GM23248 (cell line): ENCODE measurements at regions not wholly inside any gene's neighbourhood (a gene's known extent, or its start where the extent isn't known, plus 50 kb on each side); places are given as distances from the start of the nearest gene placed in this dataset.
"Not testable (repeated sequence)": the region's sequence is repeated elsewhere in the genome, so short reads cannot be mapped to it uniquely, and the experiment has no call there.

ENCODE experiments used
- DNase-seq: peaks from one replicate; pipeline ENCODE4 v3.0.0-alpha.2; 2015
- H2AFZ ChIP-seq: fragments of 200-600 bp; sonication (generic); 2 replicates; pipeline ENCODE4 v1.6.1; 2016; ENCODE audit warnings: antibody characterized with exemption
- H3F3A ChIP-seq: fragments of 200-600 bp; sonication (generic); 2 replicates; pipeline ENCODE4 v1.6.1; 2016; ENCODE audit warnings: mild to moderate bottlenecking, antibody characterized with exemption, mixed run types; ENCODE audit not compliant: insufficient read depth
- H3K27ac ChIP-seq: fragments of 200-600 bp; sonication (generic); 2 replicates; pipeline ENCODE4 v1.5.1; 2016; ENCODE audit warnings: mild to moderate bottlenecking
- H3K27me3 ChIP-seq: fragments of 200-600 bp; sonication (generic); replicated peaks from 2 replicates; pipeline ENCODE4 v1.6.1; 2016; ENCODE audit warnings: mild to moderate bottlenecking; ENCODE audit not compliant: insufficient read depth
- H3K36me3 ChIP-seq: fragments of 200-600 bp; sonication (generic); 2 replicates; pipeline ENCODE4 v1.6.1; 2016; ENCODE audit warnings: low read depth, mild to moderate bottlenecking
- H3K4me1 ChIP-seq: fragments of 200-600 bp; sonication (generic); 2 replicates; pipeline ENCODE4 v1.6.1; 2016; ENCODE audit warnings: mild to moderate bottlenecking; ENCODE audit not compliant: insufficient read depth
- H3K4me2 ChIP-seq: fragments of 200-600 bp; sonication (generic); one replicate; pipeline ENCODE4 v1.6.1; 2016; ENCODE audit warnings: mild to moderate bottlenecking; ENCODE audit not compliant: unreplicated experiment
- H3K4me3 ChIP-seq: fragments of 200-600 bp; sonication (generic); 2 replicates; pipeline ENCODE4 v1.5.1; 2016; ENCODE audit warnings: mild to moderate bottlenecking
- H3K79me2 ChIP-seq: fragments of 200-600 bp; sonication (generic); 2 replicates; pipeline ENCODE4 v1.6.1; 2016; ENCODE audit warnings: mild to moderate bottlenecking; ENCODE audit not compliant: insufficient read depth
- H3K9ac ChIP-seq: fragments of 200-600 bp; sonication (generic); 2 replicates; pipeline ENCODE4 v1.6.1; 2016; ENCODE audit warnings: mild to moderate bottlenecking
- H3K9me2 ChIP-seq: fragments of 200-600 bp; sonication (generic); 2 replicates; pipeline ENCODE4 v1.6.1; 2016; ENCODE audit warnings: mixed run types, mild to moderate bottlenecking, moderate library complexity; ENCODE audit not compliant: insufficient read depth
- H3K9me3 ChIP-seq: fragments of 200-600 bp; sonication (generic); one replicate; pipeline ENCODE4 v1.6.1; 2017; ENCODE audit warnings: low read depth
- H4K20me1 ChIP-seq: fragments of 200-600 bp; sonication (generic); 2 replicates; pipeline ENCODE4 v1.6.0; 2016; ENCODE audit not compliant: insufficient read depth
- EZH2 ChIP-seq: fragments of 200-600 bp; sonication (generic); IDR thresholded peaks from 2 replicates; pipeline ENCODE4 v1.6.1; 2018; ENCODE audit warnings: antibody characterized with exemption, mild to moderate bottlenecking; ENCODE audit not compliant: insufficient read depth, poor library complexity, severe bottlenecking
- EZH2phosphoT487 ChIP-seq: fragments of 200-600 bp; sonication (generic); IDR thresholded peaks from 2 replicates; pipeline ENCODE4 v1.6.1; 2018; ENCODE audit warnings: antibody characterized with exemption, moderate library complexity, mild to moderate bottlenecking, low read depth; ENCODE audit not compliant: insufficient read depth
- WGBS, 2 experiments: methylation state at CpG; one replicate each; pipeline ENCODE4 v1.1.6; 2015 to 2017; ENCODE audit warnings: low lambda C conversion rate in 2 of 2, low coverage in 1 of 2; ENCODE audit errors: missing lambda C conversion rate in 2 of 2; 5-methylcytosine and 5-hydroxymethylcytosine counted together
- in situ Hi-C: fragments of 300-500 bp; cut with MboI; formaldehyde crosslinking; loops from 2 replicates; pipeline ENCODE4 v1.15.0; 2020

GRCh38 chr7:106562711-106563366, 98.1 kb downstream of the CCDC71L start:
- Histone ChIP-seq H3F3A (no peaks in the 10 kb centered on the region; the same call in 1 of the 2 replicates), H3K4me3 (no peak overlapping the region), H3K27me3 (no peaks in the 10 kb centered on the region), H3K4me2 (no peak overlapping the region), H3K4me1 (peaks cover 6% of the 10 kb centered on the region; the same call in 1 of the 2 replicates), H3K9me2 (no peaks in the 10 kb centered on the region), H4K20me1 (no peaks in the 10 kb centered on the region), H3K9ac (no peak overlapping the region), H3K9me3 (no peaks in the 10 kb centered on the region), H3K79me2 (no peaks in the 10 kb centered on the region), H3K27ac (no peak overlapping the region), H3K36me3 (no peaks in the 10 kb centered on the region), H2AFZ (no peak overlapping the region)
- in situ Hi-C loops, result no loop called here
- no peak for DNase-seq
- WGBS, 2 experiments, result 77 to 97% methylated on average over 2 to 3 of the region's 3 CpGs
- TF ChIP-seq EZH2phosphoT487 (no peak), EZH2 (no peak)

- Histone ChIP-seq H2AFZ (no peak overlapping the region), H3K79me2 (no peaks in the 10 kb centered on the region), H3K9ac (no peak overlapping the region), H3F3A (no peaks in the 10 kb centered on the region; the same call in 1 of the 2 replicates), H3K4me1 (peaks cover 6% of the 10 kb centered on the region; the same call in 1 of the 2 replicates), H3K4me2 (no peak overlapping the region), H3K9me3 (no peaks in the 10 kb centered on the region), H3K4me3 (no peak overlapping the region), H3K9me2 (no peaks in the 10 kb centered on the region), H4K20me1 (no peaks in the 10 kb centered on the region), H3K27ac (no peak overlapping the region), H3K27me3 (no peaks in the 10 kb centered on the region), H3K36me3 (no peaks in the 10 kb centered on the region)
- WGBS, 2 experiments, result 76 to 82% methylated on average over 4 of the region's 4 CpGs
- TF ChIP-seq EZH2phosphoT487 (no peak), EZH2 (no peak)
- in situ Hi-C loops, result no loop called here
- DNase-seq, result no peak
Observed at GRCh38 chr7:106561666-106562411, 99.1 kb downstream of the CCDC71L start.

GRCh38 chr7:106561151-106561550, 99.8 kb downstream of the CCDC71L start:
- in situ Hi-C loops, result no loop called here
- TF ChIP-seq EZH2 (no peak), EZH2phosphoT487 (no peak)

GRCh38 chr7:106560482-106560881, 100.5 kb downstream of the CCDC71L start:
- in situ Hi-C loops, result no loop called here
- no peaks in the 10 kb centered on the region for H3K9me3 ChIP-seq
- no peaks in the 10 kb centered on the region; the same call in 1 of the 2 replicates for H3F3A ChIP-seq
- no peaks in the 10 kb centered on the region for H3K36me3 ChIP-seq
- H3K4me1 ChIP-seq, result peaks cover 6% of the 10 kb centered on the region; the same call in 1 of the 2 replicates
- no peak overlapping the region for H3K4me2 ChIP-seq
- H3K9ac ChIP-seq, result no peak overlapping the region
- TF ChIP-seq EZH2phosphoT487 (no peak), EZH2 (no peak)
- H3K27me3 ChIP-seq, result no peaks in the 10 kb centered on the region
- no peak overlapping the region for H3K27ac ChIP-seq
- H4K20me1 ChIP-seq, result no peaks in the 10 kb centered on the region
- no peak overlapping the region for H2AFZ ChIP-seq
- no peak for DNase-seq
- no peak overlapping the region for H3K4me3 ChIP-seq
- H3K9me2 ChIP-seq, result no peaks in the 10 kb centered on the region
- no peaks in the 10 kb centered on the region for H3K79me2 ChIP-seq
- 66 to 79% methylated on average over 5 of the region's 5 CpGs for WGBS, 2 experiments

More at GRCh38 chr7:106561151-106561550, 99.8 kb downstream of the CCDC71L start:
- H3K9me2 ChIP-seq, result no peaks in the 10 kb centered on the region
- H4K20me1 ChIP-seq, result no peaks in the 10 kb centered on the region
- H3K4me2 ChIP-seq, result no peak overlapping the region
- no peaks in the 10 kb centered on the region for H3K27me3 ChIP-seq
- H3K79me2 ChIP-seq, result no peaks in the 10 kb centered on the region
- DNase-seq, result no peak
- H2AFZ ChIP-seq, result no peak overlapping the region
- no peaks in the 10 kb centered on the region for H3K36me3 ChIP-seq
- H3K27ac ChIP-seq, result no peak overlapping the region
- H3K9ac ChIP-seq, result no peak overlapping the region
- H3K4me3 ChIP-seq, result no peak overlapping the region
- no peaks in the 10 kb centered on the region for H3K9me3 ChIP-seq
- peaks cover 6% of the 10 kb centered on the region; the same call in 1 of the 2 replicates for H3K4me1 ChIP-seq
- no peaks in the 10 kb centered on the region; the same call in 1 of the 2 replicates for H3F3A ChIP-seq

- DNase-seq, H3K9me3 ChIP-seq, H3K9me2 ChIP-seq, H3F3A ChIP-seq, H3K27me3 ChIP-seq, H3K27ac ChIP-seq, H3K36me3 ChIP-seq, H3K4me3 ChIP-seq, H3K79me2 ChIP-seq, in situ Hi-C loops, H4K20me1 ChIP-seq, H2AFZ ChIP-seq, H3K4me2 ChIP-seq, H3K4me1 ChIP-seq, H3K9ac ChIP-seq: not testable (repeated sequence)
- 48 to 49% methylated on average over 2 of the region's 2 CpGs for WGBS, 2 experiments
Observed at GRCh38 chr7:106556244-106556643, 104.7 kb downstream of the CCDC71L start.

- H3F3A ChIP-seq, H3K27me3 ChIP-seq, H3K9me3 ChIP-seq, H3K4me1 ChIP-seq, H3K4me2 ChIP-seq, H3K36me3 ChIP-seq, H3K4me3 ChIP-seq, in situ Hi-C loops, DNase-seq, H4K20me1 ChIP-seq, H3K79me2 ChIP-seq, H3K9me2 ChIP-seq, H3K9ac ChIP-seq, H3K27ac ChIP-seq, H2AFZ ChIP-seq: not testable (repeated sequence)
- 54 to 71% methylated on average over 1 of the region's 1 CpG for WGBS, 2 experiments
Observed at GRCh38 chr7:106554623-106555022, 106.3 kb downstream of the CCDC71L start.
